ENCODE measurements at regions not wholly inside any gene's neighbourhood (a gene's known extent, or its start where the extent isn't known, plus 50 kb on each side); places are given as distances from the start of the nearest gene placed in this dataset.
"Not testable (repeated sequence)": the region's sequence is repeated elsewhere in the genome, so short reads cannot be mapped to it uniquely, and the experiment has no call there.

DNA sequence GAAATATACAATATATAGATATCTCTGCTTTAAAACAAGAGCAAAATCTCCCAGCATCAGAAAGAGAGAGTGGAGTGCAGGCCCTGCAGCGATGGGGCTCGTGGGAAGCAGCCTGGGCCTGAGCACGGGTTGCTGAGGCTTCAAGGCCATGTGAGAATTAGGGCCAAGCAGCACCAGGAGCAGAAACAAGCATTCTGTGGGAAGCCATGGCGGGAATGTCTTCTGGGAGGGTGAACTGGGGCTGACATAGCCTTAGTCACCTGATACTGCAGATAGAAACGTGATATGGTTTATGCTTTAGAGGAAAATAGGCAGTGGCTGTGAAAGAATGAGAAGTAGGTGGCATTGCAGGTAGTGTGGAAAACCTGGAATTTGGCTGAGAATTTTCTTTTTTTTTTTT, 472.3 kb downstream of the IRS2 start:
- H3K9me2 ChIP-seq (replicated peaks; ENCODE audit: low read length), result no peaks in the 10 kb centered on the region
- H2AFZ ChIP-seq (ENCODE audit: low read length), result no peak overlapping the region
- no peak for ATAC-seq

DNA sequence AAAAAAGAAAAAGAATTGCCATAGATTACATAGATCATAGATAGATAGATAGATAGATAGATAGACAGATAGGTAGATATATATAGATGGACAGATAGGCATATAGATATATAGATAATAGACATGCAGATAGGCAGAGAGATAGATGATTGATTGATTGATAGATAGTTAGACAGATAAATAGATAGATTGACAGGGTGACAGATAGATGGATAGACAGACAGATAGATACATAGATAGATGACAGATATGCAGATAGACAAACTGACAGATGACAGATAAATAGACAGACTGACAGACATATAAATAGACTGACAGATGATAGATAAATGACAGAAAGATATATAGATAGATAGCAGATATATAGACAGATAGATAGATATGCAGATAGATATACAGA, 474.0 kb downstream of the IRS2 start:
- intact Hi-C loops (cut with micrococcal nuclease), result no loop called here
- Histone ChIP-seq H3K36me3 (ENCODE audit: low read depth, low read length) (no peaks in the 10 kb centered on the region), H3K27me3 (ENCODE audit: low read length) (no peaks in the 10 kb centered on the region), H3K27ac (ENCODE audit: low read length) (no peak overlapping the region), H3F3A (ENCODE audit: low read length, unreplicated experiment) (no peaks in the 10 kb centered on the region), H3K9ac (ENCODE audit: low read length) (no peak overlapping the region), H3K4me1 (ENCODE audit: insufficient read depth, low read length) (no peaks in the 10 kb centered on the region), H3K4me3 (ENCODE audit: low read length) (no peak overlapping the region), H3K9me2 (replicated peaks; ENCODE audit: low read length) (no peaks in the 10 kb centered on the region), H3K4me2 (ENCODE audit: low read length) (no peak overlapping the region), H3K79me2 (ENCODE audit: low read length) (no peaks in the 10 kb centered on the region), H2AFZ (ENCODE audit: low read length) (no peak overlapping the region), H3K9me3 (ENCODE audit: low read length) (no peaks in the 10 kb centered on the region), H4K20me1 (ENCODE audit: low read length) (no peaks in the 10 kb centered on the region)
- TF ChIP-seq EZH2 (IDR thresholded peaks at IDR 0.05; ENCODE audit: low read length, unreplicated experiment) (no peak), EZH2phosphoT487 (IDR thresholded peaks at IDR 0.05; ENCODE audit: borderline replicate concordance, low read length) (no peak)
- TF ChIP-seq, protein P1, sequence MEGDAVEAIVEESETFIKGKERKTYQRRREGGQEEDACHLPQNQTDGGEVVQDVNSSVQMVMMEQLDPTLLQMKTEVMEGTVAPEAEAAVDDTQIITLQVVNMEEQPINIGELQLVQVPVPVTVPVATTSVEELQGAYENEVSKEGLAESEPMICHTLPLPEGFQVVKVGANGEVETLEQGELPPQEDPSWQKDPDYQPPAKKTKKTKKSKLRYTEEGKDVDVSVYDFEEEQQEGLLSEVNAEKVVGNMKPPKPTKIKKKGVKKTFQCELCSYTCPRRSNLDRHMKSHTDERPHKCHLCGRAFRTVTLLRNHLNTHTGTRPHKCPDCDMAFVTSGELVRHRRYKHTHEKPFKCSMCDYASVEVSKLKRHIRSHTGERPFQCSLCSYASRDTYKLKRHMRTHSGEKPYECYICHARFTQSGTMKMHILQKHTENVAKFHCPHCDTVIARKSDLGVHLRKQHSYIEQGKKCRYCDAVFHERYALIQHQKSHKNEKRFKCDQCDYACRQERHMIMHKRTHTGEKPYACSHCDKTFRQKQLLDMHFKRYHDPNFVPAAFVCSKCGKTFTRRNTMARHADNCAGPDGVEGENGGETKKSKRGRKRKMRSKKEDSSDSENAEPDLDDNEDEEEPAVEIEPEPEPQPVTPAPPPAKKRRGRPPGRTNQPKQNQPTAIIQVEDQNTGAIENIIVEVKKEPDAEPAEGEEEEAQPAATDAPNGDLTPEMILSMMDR (conservative IDR thresholded peaks at IDR 0.05; ENCODE audit: low read depth, low read length), result no peak
- ATAC-seq (no peak), DNase-seq (no peak)
- CTCF ChIA-PET, result no interaction called here
- POLR2A ChIA-PET (ENCODE audit: unreplicated experiment), result no interaction called here
- no TSS peak for BruUV-seq (replicated peaks)

More for the DNA sequence above, 472.3 kb downstream of the IRS2 start:
- H3K79me2 ChIP-seq (ENCODE audit: low read length), result no peaks in the 10 kb centered on the region
- no TSS peak for BruUV-seq (replicated peaks)
- ChIA-PET CTCF (no interaction called here), POLR2A (ENCODE audit: unreplicated experiment) (no interaction called here)
- H3K4me1 ChIP-seq (ENCODE audit: insufficient read depth, low read length), result no peaks in the 10 kb centered on the region
- no peak for TF ChIP-seq EZH2 (IDR thresholded peaks at IDR 0.05; ENCODE audit: low read length, unreplicated experiment)
- TF ChIP-seq, protein P1 (conservative IDR thresholded peaks at IDR 0.05; ENCODE audit: low read depth, low read length), result no peak
- TF ChIP-seq EZH2phosphoT487 (IDR thresholded peaks at IDR 0.05; ENCODE audit: borderline replicate concordance, low read length), result no peak
- H3K9ac ChIP-seq (ENCODE audit: low read length), result no peak overlapping the region
- no peaks in the 10 kb centered on the region for H3K27me3 ChIP-seq (ENCODE audit: low read length)
- no peak overlapping the region for H3K4me3 ChIP-seq (ENCODE audit: low read length)
- intact Hi-C loops (cut with micrococcal nuclease), result no loop called here
- H3K9me3 ChIP-seq (ENCODE audit: low read length), result no peaks in the 10 kb centered on the region
- no peak for DNase-seq
- no peaks in the 10 kb centered on the region for H3F3A ChIP-seq (ENCODE audit: low read length, unreplicated experiment)
- no peak overlapping the region for H3K27ac ChIP-seq (ENCODE audit: low read length)
- H4K20me1 ChIP-seq (ENCODE audit: low read length), result no peaks in the 10 kb centered on the region
- H3K36me3 ChIP-seq (ENCODE audit: low read depth, low read length), result no peaks in the 10 kb centered on the region
- H3K4me2 ChIP-seq (ENCODE audit: low read length), result no peak overlapping the region

DNA sequence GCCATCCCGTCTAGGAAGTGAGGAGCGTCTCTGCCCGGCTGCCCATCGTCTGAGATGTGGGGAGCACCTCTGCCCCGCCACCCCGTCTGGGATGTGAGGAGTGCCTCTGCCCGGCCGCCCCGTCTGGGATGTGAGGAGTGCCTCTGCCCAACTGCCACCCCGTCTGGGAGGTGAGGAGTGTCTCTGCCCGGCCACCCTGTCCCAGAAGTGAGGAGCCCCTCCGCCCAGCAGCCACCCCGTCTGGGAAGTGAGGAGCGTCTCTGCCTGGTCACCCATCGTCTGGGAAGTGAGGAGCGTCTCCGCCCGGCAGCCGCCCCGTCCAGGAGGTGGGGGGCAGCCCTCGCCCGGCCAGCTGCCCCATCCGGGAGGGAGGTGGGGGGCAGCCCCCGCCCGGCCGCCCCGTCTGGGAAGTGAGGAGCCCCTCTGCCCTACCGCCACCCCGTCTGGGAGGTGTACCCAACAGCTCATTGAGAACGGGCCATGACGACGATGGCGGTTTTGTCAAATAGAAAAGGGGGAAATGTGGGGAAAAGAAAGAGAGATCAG, 474.9 kb downstream of the IRS2 start:
- H3K9me2 ChIP-seq (replicated peaks; ENCODE audit: low read length); intact Hi-C loops (cut with micrococcal nuclease); H3K27me3 ChIP-seq (ENCODE audit: low read length); CTCF ChIA-PET; H3K4me2 ChIP-seq (ENCODE audit: low read length); POLR2A ChIA-PET (ENCODE audit: unreplicated experiment); BruUV-seq (replicated peaks); H3K9me3 ChIP-seq (ENCODE audit: low read length); H2AFZ ChIP-seq (ENCODE audit: low read length); H3K4me3 ChIP-seq (ENCODE audit: low read length); DNase-seq; H3K79me2 ChIP-seq (ENCODE audit: low read length); ATAC-seq; H4K20me1 ChIP-seq (ENCODE audit: low read length); H3K36me3 ChIP-seq (ENCODE audit: low read depth, low read length); H3K9ac ChIP-seq (ENCODE audit: low read length); H3F3A ChIP-seq (ENCODE audit: low read length, unreplicated experiment); H3K27ac ChIP-seq (ENCODE audit: low read length); H3K4me1 ChIP-seq (ENCODE audit: insufficient read depth, low read length): not testable (repeated sequence)

Measured in PC-3 (cell line).